GM23338 (cell line): ENCODE measurements at regions not wholly inside any gene's neighbourhood (a gene's known extent, or its start where the extent isn't known, plus 50 kb on each side); places are given as distances from the start of the nearest gene placed in this dataset.
"Not testable (repeated sequence)": the region's sequence is repeated elsewhere in the genome, so short reads cannot be mapped to it uniquely, and the experiment has no call there.

Source experiments
- ATAC-seq: fragments of 200-7000 bp; cut with Tn5 transposase; 3 replicates; pipeline ENCODE4 v1.9.1; 2020
- DNase-seq: peaks from one replicate; pipeline ENCODE4 v3.0.0-alpha.2; 2015; ENCODE audit warnings: low spot score
- H2AFZ ChIP-seq: fragments of 200-600 bp; sonication (generic); 2 replicates; pipeline ENCODE4 v1.8.0; 2016; ENCODE audit warnings: antibody characterized with exemption, mild to moderate bottlenecking, moderate library complexity
- H3F3A ChIP-seq: fragments of 200-600 bp; sonication (generic); replicated peaks from 2 replicates; pipeline ENCODE4 v1.8.0; 2017; ENCODE audit warnings: antibody characterized with exemption, mixed run types, low read depth
- H3K27ac ChIP-seq: fragments of 200-600 bp; sonication (generic); 2 replicates; pipeline ENCODE4 v1.6.1; 2016; ENCODE audit warnings: low read depth
- H3K27me3 ChIP-seq: fragments of 200-600 bp; sonication (generic); 2 replicates; pipeline ENCODE4 v1.8.0; 2016; ENCODE audit warnings: mild to moderate bottlenecking, mixed run types, moderate library complexity; ENCODE audit not compliant: insufficient read depth
- H3K36me3 ChIP-seq: fragments of 200-600 bp; sonication (generic); 2 replicates; pipeline ENCODE4 v1.8.0; 2016; ENCODE audit warnings: mild to moderate bottlenecking; ENCODE audit not compliant: insufficient read depth
- H3K4me1 ChIP-seq: fragments of 200-600 bp; sonication (generic); 2 replicates; pipeline ENCODE4 v1.8.0; 2016; ENCODE audit warnings: mild to moderate bottlenecking, moderate library complexity; ENCODE audit not compliant: insufficient read depth
- H3K4me2 ChIP-seq: fragments of 200-600 bp; sonication (generic); 2 replicates; pipeline ENCODE4 v1.7.1; 2017; ENCODE audit warnings: mixed run types
- H3K4me3 ChIP-seq: fragments of 200-600 bp; sonication (generic); 2 replicates; pipeline ENCODE4 v1.6.1; 2016; ENCODE audit warnings: mixed run types
- H3K79me2 ChIP-seq: fragments of 200-600 bp; sonication (generic); replicated peaks from 2 replicates; pipeline ENCODE4 v1.8.0; 2017; ENCODE audit warnings: mild to moderate bottlenecking; ENCODE audit not compliant: insufficient read depth
- H3K9me2 ChIP-seq: fragments of 200-600 bp; sonication (generic); 2 replicates; pipeline ENCODE4 v1.8.0; 2017; ENCODE audit not compliant: insufficient read depth
- H4K20me1 ChIP-seq: fragments of 200-600 bp; sonication (generic); replicated peaks from 2 replicates; pipeline ENCODE4 v1.8.0; 2017; ENCODE audit warnings: mild to moderate bottlenecking; ENCODE audit not compliant: insufficient read depth
- H3K27ac Mint-ChIP-seq: 2 replicates; pipeline ENCODE4 v1.8.0; 2020; ENCODE audit warnings: inconsistent platforms, mild to moderate bottlenecking, moderate library complexity, mixed read lengths
- H3K27me3 Mint-ChIP-seq: 3 replicates; pipeline ENCODE4 v1.8.0; 2022; ENCODE audit warnings: low read depth, mild to moderate bottlenecking, moderate library complexity, mixed read lengths, inconsistent platforms; ENCODE audit not compliant: insufficient read depth, poor library complexity
- H3K36me3 Mint-ChIP-seq: 3 replicates; pipeline ENCODE4 v1.8.0; 2021; ENCODE audit warnings: low read depth, mild to moderate bottlenecking, inconsistent platforms, moderate library complexity, mixed read lengths
- H3K4me1 Mint-ChIP-seq: 3 replicates; pipeline ENCODE4 v1.8.0; 2020; ENCODE audit warnings: mild to moderate bottlenecking, inconsistent platforms, mixed read lengths
- H3K4me3 Mint-ChIP-seq: 3 replicates; pipeline ENCODE4 v1.8.0; 2021; ENCODE audit warnings: moderate library complexity, mild to moderate bottlenecking, inconsistent platforms, mixed read lengths
- H3K9me3 Mint-ChIP-seq: 3 replicates; pipeline ENCODE4 v1.8.0; 2020; ENCODE audit warnings: moderate library complexity, mild to moderate bottlenecking, inconsistent platforms, mixed read lengths
- CREB1 ChIP-seq: fragments of 250-450 bp; sonication (Bioruptor Pico); IDR thresholded peaks from 2 replicates; pipeline ENCODE4 v1.5.0; 2020; ENCODE audit warnings: low read depth, mild to moderate bottlenecking, moderate library complexity
- EZH2 ChIP-seq: fragments of 200-600 bp; sonication (generic); IDR thresholded peaks from one replicate; pipeline ENCODE4 v1.8.0; 2017; ENCODE audit warnings: antibody characterized with exemption, mild to moderate bottlenecking, low read depth; ENCODE audit not compliant: unreplicated experiment
- EZH2phosphoT487 ChIP-seq: fragments of 200-600 bp; sonication (generic); IDR thresholded peaks from one replicate; pipeline ENCODE4 v1.8.1; 2018; ENCODE audit warnings: antibody characterized with exemption; ENCODE audit not compliant: unreplicated experiment
- JUNB ChIP-seq: IDR thresholded peaks from one replicate; pipeline ENCODE4 v1.6.1; 2016; ENCODE audit warnings: antibody characterized with exemption; ENCODE audit not compliant: unreplicated experiment
- NANOG ChIP-seq: IDR thresholded peaks from 2 replicates; pipeline ENCODE4 v1.6.1; 2016; ENCODE audit warnings: antibody characterized with exemption, borderline replicate concordance
- POLR2AphosphoS5 ChIP-seq: IDR thresholded peaks from 2 replicates; pipeline ENCODE4 v1.6.1; 2016; ENCODE audit warnings: antibody characterized with exemption, low read depth
- ZNF114 ChIP-seq: fragments of 250-450 bp; sonication (Bioruptor Pico); IDR thresholded peaks from 2 replicates; pipeline ENCODE4 v1.5.0; 2020; ENCODE audit warnings: mild to moderate bottlenecking, moderate library complexity
- ZNF331 ChIP-seq: fragments of 250-450 bp; sonication (Bioruptor Pico); IDR thresholded peaks from 2 replicates; pipeline ENCODE4 v1.5.0; 2020; ENCODE audit warnings: low read depth, mild to moderate bottlenecking, moderate library complexity
- TF ChIP-seq, protein P1 (sequence below), 2 experiments: fragments of 200-600 bp in 1 of 2; sonication (generic) in 1 of 2; conservative IDR thresholded peaks; 2 replicates each; pipeline versions ENCODE4 v1.5.1 to v1.6.1; 2016 to 2017; ENCODE audit warnings: antibody characterized with exemption in 2 of 2, low read depth in 2 of 2, mild to moderate bottlenecking in 2 of 2, moderate library complexity in 1 of 2
- TF ChIP-seq, protein P2 (sequence below): IDR thresholded peaks from one replicate; pipeline ENCODE4 v1.6.1; 2018; ENCODE audit warnings: antibody characterized with exemption; ENCODE audit not compliant: unreplicated experiment
- TF ChIP-seq, protein P3 (sequence below): fragments of 250-450 bp; sonication (Bioruptor Pico); IDR thresholded peaks from 2 replicates; pipeline ENCODE4 v1.5.0; 2020; ENCODE audit warnings: mild to moderate bottlenecking, moderate library complexity

DNA sequence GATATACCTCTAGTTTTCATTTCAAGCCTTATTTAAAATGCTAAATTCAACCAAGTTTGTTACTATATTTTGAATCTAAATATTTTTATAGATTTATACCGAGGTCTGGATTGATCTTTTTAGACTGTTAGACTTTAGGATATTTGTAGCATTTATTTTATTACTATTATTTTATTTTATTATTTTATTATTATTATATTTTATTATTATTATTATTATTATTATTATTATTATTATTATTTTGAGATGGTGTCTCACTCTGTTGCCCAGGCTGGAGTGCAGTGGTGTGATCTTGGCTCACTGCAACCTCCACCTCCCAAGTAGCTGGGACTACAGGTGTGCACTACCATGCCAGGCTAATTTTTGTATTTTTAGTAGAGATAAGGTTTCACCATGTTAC lies 195.3 kb downstream of the ALX1 start:
- H3K4me3 Mint-ChIP-seq, H3K36me3 ChIP-seq, DNase-seq, H3K4me1 Mint-ChIP-seq, H3K27ac ChIP-seq, H3K27ac Mint-ChIP-seq, H3K4me2 ChIP-seq, H3K4me1 ChIP-seq, H3K27me3 Mint-ChIP-seq, ATAC-seq, H3K27me3 ChIP-seq, H3K4me3 ChIP-seq, H3F3A ChIP-seq, H4K20me1 ChIP-seq, H3K9me2 ChIP-seq, H3K9me3 Mint-ChIP-seq, H3K79me2 ChIP-seq: not testable (repeated sequence)
- 0 out of 2 replicates have a peak overlapping the region, but pooled peaks have one; percentile 53 for H2AFZ ChIP-seq
- peaks cover 15% of the 10 kb centered on the region; the same call in 2 of the 3 replicates for H3K36me3 Mint-ChIP-seq

DNA sequence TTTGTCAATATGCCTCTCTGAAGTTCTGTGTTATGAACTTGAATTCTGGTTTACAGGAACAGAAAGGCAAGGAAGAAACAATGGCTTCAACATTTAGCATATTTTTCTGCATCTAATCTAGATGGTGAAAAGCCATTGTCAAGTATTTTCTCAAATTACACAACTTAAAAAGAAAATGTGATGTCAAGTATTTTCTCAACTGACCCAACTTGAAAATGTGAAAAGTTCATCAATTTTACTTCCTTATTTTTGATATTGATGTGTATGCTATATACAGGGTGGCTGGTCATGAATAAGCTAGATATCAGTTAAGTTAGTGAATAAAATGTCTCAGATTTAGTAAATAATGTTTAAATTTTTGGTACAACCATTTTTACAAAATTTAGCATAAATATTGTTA lies 196.7 kb downstream of the ALX1 start:
- Mint-ChIP-seq H3K27ac (no peak overlapping the region), H3K9me3 (peaks cover 8% of the 10 kb centered on the region), H3K36me3 (peaks cover 11% of the 10 kb centered on the region; the same call in 2 of the 3 replicates), H3K27me3 (no peaks in the 10 kb centered on the region), H3K4me3 (no peak overlapping the region), H3K4me1 (no peaks in the 10 kb centered on the region; the same call in 2 of the 3 replicates)
- Histone ChIP-seq H3F3A (no peaks in the 10 kb centered on the region), H3K4me1 (no peaks in the 10 kb centered on the region; the same call in 1 of the 2 replicates), H3K9me2 (no peaks in the 10 kb centered on the region), H2AFZ (no peak overlapping the region), H3K4me2 (no peak overlapping the region), H4K20me1 (no peaks in the 10 kb centered on the region), H3K79me2 (no peaks in the 10 kb centered on the region), H3K27ac (no peak overlapping the region), H3K27me3 (no peaks in the 10 kb centered on the region), H3K4me3 (no peak overlapping the region), H3K36me3 (no peaks in the 10 kb centered on the region)
- DNase-seq (no peak), ATAC-seq (no peak)
- TF ChIP-seq, protein P1, sequence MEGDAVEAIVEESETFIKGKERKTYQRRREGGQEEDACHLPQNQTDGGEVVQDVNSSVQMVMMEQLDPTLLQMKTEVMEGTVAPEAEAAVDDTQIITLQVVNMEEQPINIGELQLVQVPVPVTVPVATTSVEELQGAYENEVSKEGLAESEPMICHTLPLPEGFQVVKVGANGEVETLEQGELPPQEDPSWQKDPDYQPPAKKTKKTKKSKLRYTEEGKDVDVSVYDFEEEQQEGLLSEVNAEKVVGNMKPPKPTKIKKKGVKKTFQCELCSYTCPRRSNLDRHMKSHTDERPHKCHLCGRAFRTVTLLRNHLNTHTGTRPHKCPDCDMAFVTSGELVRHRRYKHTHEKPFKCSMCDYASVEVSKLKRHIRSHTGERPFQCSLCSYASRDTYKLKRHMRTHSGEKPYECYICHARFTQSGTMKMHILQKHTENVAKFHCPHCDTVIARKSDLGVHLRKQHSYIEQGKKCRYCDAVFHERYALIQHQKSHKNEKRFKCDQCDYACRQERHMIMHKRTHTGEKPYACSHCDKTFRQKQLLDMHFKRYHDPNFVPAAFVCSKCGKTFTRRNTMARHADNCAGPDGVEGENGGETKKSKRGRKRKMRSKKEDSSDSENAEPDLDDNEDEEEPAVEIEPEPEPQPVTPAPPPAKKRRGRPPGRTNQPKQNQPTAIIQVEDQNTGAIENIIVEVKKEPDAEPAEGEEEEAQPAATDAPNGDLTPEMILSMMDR (conservative IDR thresholded peaks at IDR 0.05; ENCODE audit: low read depth in 2 of 2): no peak
- TF ChIP-seq NANOG (no peak), ZNF331 (CRISPR knock-in tag) (no peak), EZH2 (no peak), CREB1 (CRISPR knock-in tag) (no peak), JUNB (no peak), EZH2phosphoT487 (no peak), POLR2AphosphoS5 (no peak), ZNF114 (CRISPR knock-in tag) (no peak)
- TF ChIP-seq, protein P2, sequence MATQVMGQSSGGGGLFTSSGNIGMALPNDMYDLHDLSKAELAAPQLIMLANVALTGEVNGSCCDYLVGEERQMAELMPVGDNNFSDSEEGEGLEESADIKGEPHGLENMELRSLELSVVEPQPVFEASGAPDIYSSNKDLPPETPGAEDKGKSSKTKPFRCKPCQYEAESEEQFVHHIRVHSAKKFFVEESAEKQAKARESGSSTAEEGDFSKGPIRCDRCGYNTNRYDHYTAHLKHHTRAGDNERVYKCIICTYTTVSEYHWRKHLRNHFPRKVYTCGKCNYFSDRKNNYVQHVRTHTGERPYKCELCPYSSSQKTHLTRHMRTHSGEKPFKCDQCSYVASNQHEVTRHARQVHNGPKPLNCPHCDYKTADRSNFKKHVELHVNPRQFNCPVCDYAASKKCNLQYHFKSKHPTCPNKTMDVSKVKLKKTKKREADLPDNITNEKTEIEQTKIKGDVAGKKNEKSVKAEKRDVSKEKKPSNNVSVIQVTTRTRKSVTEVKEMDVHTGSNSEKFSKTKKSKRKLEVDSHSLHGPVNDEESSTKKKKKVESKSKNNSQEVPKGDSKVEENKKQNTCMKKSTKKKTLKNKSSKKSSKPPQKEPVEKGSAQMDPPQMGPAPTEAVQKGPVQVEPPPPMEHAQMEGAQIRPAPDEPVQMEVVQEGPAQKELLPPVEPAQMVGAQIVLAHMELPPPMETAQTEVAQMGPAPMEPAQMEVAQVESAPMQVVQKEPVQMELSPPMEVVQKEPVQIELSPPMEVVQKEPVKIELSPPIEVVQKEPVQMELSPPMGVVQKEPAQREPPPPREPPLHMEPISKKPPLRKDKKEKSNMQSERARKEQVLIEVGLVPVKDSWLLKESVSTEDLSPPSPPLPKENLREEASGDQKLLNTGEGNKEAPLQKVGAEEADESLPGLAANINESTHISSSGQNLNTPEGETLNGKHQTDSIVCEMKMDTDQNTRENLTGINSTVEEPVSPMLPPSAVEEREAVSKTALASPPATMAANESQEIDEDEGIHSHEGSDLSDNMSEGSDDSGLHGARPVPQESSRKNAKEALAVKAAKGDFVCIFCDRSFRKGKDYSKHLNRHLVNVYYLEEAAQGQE: no peak
- TF ChIP-seq, protein P3, sequence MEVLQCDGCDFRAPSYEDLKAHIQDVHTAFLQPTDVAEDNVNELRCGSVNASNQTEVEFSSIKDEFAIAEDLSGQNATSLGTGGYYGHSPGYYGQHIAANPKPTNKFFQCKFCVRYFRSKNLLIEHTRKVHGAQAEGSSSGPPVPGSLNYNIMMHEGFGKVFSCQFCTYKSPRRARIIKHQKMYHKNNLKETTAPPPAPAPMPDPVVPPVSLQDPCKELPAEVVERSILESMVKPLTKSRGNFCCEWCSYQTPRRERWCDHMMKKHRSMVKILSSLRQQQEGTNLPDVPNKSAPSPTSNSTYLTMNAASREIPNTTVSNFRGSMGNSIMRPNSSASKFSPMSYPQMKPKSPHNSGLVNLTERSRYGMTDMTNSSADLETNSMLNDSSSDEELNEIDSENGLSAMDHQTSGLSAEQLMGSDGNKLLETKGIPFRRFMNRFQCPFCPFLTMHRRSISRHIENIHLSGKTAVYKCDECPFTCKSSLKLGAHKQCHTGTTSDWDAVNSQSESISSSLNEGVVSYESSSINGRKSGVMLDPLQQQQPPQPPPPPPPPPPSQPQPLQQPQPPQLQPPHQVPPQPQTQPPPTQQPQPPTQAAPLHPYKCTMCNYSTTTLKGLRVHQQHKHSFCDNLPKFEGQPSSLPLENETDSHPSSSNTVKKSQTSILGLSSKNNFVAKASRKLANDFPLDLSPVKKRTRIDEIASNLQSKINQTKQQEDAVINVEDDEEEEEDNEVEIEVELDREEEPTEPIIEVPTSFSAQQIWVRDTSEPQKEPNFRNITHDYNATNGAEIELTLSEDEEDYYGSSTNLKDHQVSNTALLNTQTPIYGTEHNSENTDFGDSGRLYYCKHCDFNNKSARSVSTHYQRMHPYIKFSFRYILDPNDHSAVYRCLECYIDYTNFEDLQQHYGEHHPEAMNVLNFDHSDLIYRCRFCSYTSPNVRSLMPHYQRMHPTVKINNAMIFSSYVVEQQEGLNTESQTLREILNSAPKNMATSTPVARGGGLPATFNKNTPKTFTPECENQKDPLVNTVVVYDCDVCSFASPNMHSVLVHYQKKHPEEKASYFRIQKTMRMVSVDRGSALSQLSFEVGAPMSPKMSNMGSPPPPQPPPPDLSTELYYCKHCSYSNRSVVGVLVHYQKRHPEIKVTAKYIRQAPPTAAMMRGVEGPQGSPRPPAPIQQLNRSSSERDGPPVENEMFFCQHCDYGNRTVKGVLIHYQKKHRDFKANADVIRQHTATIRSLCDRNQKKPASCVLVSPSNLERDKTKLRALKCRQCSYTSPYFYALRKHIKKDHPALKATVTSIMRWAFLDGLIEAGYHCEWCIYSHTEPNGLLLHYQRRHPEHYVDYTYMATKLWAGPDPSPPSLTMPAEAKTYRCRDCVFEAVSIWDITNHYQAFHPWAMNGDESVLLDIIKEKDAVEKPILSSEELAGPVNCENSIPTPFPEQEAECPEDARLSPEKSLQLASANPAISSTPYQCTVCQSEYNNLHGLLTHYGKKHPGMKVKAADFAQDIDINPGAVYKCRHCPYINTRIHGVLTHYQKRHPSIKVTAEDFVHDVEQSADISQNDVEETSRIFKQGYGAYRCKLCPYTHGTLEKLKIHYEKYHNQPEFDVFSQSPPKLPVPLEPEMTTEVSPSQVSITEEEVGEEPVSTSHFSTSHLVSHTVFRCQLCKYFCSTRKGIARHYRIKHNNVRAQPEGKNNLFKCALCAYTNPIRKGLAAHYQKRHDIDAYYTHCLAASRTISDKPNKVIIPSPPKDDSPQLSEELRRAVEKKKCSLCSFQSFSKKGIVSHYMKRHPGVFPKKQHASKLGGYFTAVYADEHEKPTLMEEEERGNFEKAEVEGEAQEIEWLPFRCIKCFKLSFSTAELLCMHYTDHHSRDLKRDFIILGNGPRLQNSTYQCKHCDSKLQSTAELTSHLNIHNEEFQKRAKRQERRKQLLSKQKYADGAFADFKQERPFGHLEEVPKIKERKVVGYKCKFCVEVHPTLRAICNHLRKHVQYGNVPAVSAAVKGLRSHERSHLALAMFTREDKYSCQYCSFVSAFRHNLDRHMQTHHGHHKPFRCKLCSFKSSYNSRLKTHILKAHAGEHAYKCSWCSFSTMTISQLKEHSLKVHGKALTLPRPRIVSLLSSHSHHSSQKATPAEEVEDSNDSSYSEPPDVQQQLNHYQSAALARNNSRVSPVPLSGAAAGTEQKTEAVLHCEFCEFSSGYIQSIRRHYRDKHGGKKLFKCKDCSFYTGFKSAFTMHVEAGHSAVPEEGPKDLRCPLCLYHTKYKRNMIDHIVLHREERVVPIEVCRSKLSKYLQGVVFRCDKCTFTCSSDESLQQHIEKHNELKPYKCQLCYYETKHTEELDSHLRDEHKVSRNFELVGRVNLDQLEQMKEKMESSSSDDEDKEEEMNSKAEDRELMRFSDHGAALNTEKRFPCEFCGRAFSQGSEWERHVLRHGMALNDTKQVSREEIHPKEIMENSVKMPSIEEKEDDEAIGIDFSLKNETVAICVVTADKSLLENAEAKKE (CRISPR knock-in tag): no peak
